Activated CD4-positive, alpha-beta T cell treated with anti-CD3 and anti-CD28 coated beads, Interleukin-2, amount 50 U/mL, for 4 hours (primary cell): ENCODE measurements at regions not wholly inside any gene's neighbourhood (a gene's known extent, or its start where the extent isn't known, plus 50 kb on each side); places are given as distances from the start of the nearest gene placed in this dataset.

ENCODE experiments used
- DNase-seq, 2 experiments: peaks; one replicate each; pipeline ENCODE4 v3.0.0-alpha.2; 2020

DNA sequence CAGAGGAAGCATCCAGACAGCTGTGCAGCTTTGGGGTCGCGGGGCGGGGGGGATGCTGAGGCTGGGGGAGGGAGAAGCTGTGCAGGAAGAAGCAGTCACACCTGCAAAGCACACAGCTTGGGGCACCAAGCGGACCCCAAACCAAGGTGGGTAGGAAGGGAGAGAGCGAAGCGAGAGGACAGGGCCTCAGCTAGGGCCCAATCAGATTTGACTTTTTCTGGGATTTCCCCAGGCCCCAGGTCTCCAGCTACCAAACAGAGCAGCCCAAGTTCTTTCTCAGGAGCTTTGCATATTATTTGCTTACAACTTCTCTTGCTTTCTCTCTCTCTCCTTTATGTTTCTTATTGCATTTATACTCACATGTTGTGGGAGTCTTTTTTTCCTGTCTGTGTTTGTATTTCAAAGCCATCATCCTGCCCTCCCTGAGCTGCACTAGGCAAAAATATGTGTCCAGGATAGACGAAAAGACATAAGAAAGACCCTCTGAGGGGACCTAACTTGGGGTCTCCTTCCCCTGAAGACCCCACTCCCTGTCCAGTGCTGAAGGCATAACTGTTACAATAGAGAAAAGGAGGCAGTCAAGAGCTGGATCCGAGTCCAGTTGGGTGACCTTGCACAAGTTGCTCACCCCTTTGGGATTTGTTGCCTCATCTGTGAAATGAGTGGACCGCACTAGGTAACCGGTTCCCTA lies 50.6 kb upstream of the SMNDC1 start:
- no peak for DNase-seq

- peak; percentile 24 to 32 for DNase-seq
Measured at GRCh38 chr10:110355922-110356627, 51.4 kb upstream of the SMNDC1 start.

DNA sequence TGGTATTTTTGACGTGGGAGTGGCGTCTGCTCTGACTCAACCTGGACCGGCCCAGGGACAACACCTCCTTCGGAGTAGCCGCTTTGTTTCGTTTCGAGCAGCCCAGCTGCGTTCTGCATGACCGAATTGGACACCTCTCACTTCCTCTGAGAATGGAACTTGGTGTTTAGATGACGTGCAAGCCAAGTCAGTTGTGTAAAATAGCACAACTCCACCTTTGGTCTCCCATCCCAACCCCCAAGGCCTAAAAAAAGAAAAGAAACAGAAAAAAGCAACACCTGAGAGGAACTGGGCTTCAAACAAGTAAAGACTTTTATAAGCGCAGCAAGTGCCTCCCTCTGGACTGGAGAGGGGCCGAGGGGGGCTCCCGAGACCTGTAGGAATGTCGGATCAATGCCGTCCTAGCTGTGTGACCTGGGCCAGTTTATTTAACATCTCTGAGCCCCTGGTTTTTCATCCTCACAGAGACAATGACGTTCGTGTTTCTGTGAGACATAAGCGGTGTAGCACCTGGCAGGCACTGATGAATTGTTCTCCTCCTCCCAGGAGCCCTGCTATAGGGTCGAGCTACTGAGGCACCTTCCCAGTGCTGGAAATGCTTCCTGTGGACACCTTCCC lies 52.0 kb upstream of the SMNDC1 start:
- DNase-seq: peak; percentile 59 to 64

DNA sequence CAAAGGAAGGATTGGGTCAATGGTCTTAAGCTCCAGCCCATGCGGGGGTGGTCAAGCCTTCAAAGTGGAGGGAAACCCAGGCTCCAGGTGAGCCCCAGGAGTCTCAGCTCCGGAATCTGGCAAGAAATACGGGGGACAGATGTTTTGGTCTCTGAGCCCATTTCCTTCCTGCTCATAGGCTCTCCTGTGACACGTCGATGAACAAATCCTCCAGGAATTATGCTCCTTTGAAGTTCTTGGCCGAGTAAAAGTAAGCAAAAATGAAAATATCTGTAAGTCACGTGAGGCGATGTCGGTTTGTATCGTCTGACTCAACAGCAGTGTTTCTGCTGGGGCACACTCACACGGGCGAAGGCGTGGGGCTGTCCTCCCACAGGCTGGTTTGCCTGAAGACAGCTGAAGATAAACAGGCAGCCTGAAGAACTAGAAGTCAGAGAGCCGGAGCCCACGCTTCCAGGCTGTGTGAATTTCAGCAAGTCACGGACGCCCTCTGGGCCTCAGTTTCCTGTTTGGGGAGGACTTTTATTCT lies 52.6 kb upstream of the SMNDC1 start:
- peak; percentile 70 to 76 for DNase-seq

DNA sequence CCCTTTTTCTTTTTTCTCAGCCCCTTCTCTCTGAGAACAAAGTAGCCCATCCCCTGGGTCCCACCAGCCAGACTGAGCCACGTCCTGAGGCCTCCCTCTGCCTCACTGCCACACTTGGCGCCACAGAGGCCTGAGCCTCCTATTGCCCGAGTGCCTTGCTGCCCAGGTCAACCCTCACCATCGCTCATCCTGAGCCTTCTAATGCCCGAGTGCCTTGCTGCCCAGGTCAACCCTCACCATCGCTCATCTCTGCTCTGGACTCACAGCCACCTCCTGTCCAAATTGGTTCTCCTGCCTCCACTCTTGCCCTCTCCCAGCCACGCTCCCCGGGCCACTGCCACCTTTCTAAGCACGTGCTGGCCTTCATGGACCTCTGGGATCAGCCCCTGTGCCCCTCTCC lies 53.2 kb upstream of the SMNDC1 start:
- no peak for DNase-seq

DNA sequence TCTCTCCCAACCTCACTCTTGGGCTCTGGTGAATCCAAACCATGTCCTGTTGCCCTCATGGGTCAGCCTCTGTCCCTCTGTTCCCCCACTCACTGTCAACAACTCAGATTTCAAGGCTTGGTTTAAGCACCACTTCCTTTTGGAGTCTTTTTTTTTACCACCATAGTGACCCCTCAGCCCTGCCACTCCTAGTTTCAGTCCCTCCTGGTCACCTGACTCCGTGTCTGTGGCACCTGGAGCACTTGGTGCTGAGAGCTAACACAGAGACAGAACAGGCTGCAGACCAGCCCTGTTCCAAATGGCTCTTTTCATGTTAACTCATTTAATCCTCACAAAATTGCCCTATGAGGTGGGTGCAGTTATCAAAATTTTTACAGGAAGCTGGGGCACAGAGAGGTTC lies 53.6 kb upstream of the SMNDC1 start:
- DNase-seq: no peak

DNA sequence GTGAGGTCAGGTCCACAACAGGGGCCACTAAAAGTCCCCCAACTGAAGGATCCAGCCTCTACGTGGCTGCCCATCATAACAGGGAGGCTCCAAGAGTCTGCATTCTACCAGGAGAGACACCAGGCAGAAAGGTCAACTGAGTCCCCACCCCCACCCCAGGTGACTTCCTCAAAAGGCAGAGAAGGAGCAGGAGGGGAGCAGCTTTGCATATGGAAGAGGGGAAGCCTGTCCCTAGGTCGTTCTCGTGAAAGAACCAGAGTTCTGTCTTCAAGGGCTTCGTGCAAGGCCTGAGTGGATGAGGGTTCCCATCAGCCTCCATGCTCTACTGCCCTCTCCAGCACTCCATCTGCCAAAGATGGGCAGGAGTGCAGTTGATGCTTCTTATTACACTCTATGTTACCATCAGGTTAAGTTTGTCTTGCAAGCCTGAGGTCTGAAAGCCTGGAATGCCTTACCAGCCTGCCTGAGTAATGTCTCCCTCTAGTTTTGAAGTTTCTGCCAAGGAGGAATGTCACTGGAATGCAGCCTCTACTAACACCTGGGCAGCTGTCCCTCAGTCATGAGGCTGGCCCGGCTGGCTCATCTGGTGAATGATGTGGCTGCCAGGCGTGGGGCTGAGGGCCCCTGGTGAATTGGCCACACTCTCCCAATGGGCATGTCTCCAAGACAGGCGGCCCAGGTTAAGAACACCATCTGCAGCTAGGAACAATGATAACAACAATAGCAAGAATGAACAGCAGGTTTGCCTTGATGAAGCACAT lies 54.3 kb upstream of the SMNDC1 start:
- no peak for DNase-seq

DNA sequence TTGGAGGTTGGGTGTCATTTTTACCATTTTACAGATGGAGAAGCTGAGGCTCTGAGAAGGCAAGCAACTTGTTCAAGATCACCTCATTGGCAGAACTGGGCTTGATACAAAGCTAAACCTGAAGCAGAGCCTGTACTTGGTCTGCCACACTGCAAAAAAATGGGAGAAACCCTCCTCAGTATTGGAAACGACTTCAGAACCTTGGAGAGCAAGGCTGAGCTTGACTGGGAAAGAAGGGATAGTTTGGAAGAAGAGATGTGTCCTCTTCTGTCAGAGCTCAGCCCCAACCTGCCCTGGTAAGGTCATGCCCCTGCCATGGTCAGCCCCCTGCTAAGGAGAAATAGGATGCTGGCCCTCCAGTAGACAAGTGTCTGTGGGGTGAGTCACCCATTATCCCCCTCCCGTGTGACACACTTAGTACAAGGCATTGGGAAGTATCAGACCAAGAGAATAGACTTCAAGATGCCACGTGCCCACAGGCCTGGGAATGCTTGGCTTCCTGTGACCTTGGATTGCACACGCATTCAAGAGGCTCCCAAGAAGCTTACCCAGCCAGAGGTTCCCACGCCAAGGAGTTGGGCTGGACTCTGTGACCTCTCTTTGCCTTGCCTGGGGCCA lies 56.2 kb upstream of the SMNDC1 start:
- no peak for DNase-seq

DNA sequence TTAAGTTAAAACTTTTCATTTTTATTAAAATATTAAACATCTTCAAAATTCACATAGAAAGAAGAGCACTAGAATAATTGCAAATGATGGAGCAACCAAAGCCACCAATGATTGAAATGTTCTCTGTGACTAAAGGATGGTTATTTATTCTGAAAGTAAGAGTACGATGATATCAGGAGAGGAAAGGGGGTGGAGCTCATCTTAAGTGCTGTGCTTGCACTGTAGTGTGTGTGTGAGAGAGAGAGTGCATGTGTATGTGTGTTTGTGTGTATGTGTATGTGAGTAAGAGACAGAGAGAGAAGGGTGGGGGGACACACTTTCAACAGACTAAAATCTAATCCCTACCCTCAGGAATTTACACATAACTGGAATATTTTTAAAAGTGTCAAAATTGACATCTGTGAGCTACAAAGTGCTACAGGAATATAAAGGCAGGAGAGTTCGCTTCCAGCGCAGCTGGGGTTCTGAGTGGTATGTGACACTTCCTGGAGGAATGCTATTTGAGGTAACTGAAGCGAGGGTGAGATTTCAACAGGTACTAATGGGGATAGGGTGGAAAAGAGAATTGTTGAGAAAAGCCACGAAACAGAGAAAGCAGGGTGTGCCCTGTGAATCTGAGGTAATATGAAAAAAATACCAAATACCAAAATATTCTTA lies 57.2 kb upstream of the SMNDC1 start:
- no peak for DNase-seq

DNA sequence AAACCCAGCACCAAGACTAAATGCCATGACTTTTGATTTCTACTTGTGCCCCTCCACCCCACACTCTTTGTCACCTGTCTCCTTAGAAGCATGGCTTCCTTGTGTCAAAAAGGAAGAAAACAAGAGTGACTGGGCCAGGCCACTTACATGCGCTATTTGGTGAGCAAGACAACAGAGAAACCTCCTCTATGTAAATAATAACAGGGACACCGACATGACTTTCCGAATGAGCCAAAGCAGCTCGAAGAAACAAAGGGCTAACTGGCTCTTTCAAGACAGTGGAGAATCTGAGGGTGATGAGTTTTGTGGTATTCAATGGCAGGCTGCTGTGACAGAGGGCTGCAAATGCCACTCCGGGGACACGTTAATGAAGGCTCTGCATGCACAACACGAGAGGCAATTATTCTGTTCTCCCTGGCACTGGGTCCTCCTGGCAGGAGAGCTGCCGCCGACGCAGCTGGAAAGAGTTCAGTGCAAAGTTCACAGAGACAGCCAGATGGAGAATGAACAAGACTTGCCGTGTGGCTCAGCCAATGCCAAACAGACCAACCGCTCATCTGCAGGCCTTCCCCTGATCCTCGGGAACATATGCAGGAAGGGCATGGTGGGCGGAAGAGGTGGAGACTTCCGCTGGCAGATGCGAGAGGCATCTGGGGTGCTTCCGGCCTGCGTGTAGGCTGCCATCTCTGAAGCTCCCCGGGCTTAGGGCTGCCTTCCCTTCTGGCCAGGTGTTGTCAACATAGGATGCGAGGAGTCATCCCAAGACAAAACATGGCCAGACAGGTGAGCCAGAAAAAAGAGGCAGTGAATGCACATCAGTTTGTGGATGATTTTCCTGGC lies 59.1 kb upstream of the SMNDC1 start:
- DNase-seq: peak in 1 of 2 experiments; percentile 17

DNA sequence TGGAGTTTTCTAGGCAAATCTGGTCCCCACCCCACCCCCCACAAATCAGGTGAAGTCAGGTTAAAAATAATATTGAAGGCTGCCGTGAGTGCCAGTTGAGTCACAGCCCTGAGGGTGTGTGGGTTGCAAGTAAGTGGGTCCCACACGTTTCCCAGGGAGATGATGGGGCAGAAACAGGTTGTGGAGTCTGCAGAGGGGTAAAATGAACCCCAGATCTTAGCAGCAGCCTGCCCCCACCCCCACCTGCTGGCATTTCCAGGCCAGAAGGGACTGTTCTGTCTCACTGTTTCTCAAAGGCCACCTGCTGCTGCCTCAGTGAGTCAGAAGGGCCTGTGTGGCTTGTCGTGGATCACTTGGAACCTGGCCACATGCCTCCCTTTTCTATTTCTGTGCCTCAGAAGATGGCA lies 59.8 kb upstream of the SMNDC1 start:
- DNase-seq: peak; percentile 36 to 51

- DNase-seq: no peak
Measured at GRCh38 chr10:110365356-110366143, 60.8 kb upstream of the SMNDC1 start.

- no peak for DNase-seq
Measured at GRCh38 chr10:110366635-110367034, 61.9 kb upstream of the SMNDC1 start.

- no peak for DNase-seq
Measured at GRCh38 chr10:110368002-110368401, 63.3 kb upstream of the SMNDC1 start.

DNA sequence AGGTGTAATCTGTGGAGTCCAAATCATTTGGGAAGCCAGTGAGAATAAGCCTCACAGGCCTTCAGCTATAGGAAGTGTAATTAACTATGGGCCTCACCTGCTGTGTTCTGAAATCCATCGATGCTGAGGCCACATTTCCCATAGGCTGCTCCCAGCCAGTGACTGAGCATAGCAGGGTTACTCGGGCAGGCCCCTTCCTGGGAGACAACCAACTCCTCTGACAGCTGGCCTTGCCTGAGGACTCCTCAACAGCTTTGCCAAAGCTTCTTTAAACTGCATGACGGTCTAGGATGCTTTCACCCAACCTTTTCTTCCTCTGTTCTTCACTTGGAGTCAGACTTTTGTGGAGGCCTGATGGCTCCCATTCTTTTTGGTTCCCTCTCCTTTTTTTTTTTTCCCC lies 63.8 kb upstream of the SMNDC1 start:
- DNase-seq: no peak

DNA sequence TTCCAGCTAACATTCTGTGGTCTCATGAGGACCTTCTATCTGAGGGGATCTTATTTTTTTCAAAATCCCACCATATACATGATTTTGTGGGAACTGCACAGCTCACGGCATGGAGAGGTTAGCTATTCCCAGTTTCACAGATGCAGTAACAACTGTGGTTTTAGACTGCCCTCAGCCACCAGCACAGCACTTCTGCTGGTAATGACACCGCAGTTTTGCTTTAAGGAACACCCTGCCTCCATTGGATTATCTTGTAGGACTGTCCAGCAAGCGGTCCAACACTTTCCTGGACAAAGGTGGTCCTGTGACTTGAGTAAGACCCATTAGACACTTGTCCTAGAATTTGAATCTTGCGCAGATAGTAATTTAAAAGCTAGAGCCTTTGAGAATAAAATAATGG lies 65.3 kb upstream of the SMNDC1 start:
- DNase-seq: no peak

DNA sequence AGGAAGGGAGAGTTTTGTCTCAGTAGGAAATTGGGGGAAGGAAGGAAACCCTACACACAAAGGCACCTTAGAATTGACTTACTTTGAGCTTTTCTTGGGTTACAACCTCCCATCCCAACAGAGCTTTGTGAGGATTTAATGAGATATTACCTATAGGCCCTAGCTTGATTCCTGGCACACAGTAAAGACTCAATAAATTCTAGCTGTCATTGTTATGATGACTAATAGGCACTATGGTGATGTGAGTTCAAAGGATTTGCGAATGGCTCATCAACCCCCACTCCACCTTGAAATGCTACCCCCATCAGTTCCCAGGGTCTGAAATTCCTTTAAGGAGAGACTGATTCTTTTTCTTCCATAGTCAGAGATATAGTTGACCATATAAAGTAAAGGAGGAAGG lies 67.9 kb upstream of the SMNDC1 start:
- DNase-seq: no peak

DNA sequence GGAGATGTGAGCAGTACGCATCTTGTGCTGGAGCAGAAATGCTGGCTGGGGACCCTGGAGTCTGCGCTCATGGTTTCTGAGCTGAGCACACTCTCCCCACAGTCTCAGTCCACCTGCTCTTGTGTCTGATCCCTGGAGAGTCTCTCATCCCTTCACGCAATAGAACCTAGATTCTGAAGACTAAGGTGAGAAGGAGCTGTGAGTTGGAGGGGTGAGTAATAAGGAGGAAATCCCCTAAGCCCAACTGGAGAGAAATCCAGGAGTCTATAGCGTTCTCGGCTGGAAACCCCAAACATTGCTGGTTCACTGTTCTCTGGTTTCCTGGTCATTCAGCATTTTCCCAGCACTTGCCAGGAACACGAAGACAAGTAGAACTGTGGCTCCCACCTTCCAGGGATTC lies 68.3 kb upstream of the SMNDC1 start:
- no peak for DNase-seq

- DNase-seq: no peak
Measured at GRCh38 chr10:110373857-110374654, 69.3 kb upstream of the SMNDC1 start.

GRCh38 chr10:110375121-110375520 lies 70.4 kb upstream of the SMNDC1 start:
- no peak for DNase-seq
